GM13977 (cell line): ENCODE measurements at regions not wholly inside any gene's neighbourhood (a gene's known extent, or its start where the extent isn't known, plus 50 kb on each side); places are given as distances from the start of the nearest gene placed in this dataset.

Experiments used
- DNase-seq: peaks from one replicate; pipeline ENCODE4 v3.0.0; 2012; ENCODE audit warnings: low spot score
- in situ Hi-C: fragments of 300-500 bp; cut with MboI; formaldehyde crosslinking; loops from one replicate; pipeline ENCODE4 v1.12.0; 2022; ENCODE audit warnings: low sequenced_read_pairs, low pct_unique_long_range_greater_than_20kb, mixed read lengths, inconsistent platforms; ENCODE audit not compliant: unreplicated experiment
- TF ChIP-seq, protein P1 (sequence below): IDR thresholded peaks from 2 replicates; pipeline ENCODE4 v1.5.1; 2012; ENCODE audit warnings: mild to moderate bottlenecking, control low read depth; ENCODE audit not compliant: insufficient read depth; ENCODE audit errors: extremely low read depth, missing control alignments

DNA sequence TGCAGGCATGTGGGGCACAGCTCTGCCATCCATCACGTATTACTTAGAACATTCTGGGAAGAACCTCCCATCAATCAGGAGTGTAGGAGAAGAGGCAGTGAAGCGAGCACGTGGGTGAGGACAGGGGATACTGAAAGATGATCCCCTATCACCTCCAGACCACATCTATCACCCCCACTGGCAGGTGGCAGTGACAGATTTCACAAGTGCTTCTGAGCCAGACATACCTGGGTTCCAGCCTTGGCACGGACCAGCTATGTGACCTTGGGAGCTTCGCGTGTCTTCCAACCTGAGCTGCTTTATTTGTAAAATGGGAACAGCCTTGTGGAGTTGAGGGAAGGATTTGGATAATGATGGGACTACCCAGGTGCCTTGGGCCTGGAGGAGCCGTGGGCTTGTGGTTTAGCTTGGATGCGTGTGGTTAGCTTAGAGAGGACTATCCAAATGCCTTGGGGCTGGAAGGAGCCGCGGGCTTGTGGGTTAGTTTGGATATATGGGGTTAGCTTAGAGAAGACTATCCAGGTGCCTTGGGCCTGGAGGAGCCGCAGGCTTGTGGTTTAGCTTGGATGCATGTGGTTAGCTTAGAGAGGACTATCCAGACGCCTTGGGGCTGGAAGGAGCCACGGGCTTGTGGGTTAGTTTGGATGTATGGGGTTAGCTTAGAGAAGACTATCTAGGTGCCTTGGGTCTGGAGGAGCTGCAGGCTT is 206.4 kb downstream of the ENGASE start:
- TF ChIP-seq, protein P1, sequence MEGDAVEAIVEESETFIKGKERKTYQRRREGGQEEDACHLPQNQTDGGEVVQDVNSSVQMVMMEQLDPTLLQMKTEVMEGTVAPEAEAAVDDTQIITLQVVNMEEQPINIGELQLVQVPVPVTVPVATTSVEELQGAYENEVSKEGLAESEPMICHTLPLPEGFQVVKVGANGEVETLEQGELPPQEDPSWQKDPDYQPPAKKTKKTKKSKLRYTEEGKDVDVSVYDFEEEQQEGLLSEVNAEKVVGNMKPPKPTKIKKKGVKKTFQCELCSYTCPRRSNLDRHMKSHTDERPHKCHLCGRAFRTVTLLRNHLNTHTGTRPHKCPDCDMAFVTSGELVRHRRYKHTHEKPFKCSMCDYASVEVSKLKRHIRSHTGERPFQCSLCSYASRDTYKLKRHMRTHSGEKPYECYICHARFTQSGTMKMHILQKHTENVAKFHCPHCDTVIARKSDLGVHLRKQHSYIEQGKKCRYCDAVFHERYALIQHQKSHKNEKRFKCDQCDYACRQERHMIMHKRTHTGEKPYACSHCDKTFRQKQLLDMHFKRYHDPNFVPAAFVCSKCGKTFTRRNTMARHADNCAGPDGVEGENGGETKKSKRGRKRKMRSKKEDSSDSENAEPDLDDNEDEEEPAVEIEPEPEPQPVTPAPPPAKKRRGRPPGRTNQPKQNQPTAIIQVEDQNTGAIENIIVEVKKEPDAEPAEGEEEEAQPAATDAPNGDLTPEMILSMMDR, result no peak
- in situ Hi-C loops, result no loop called here
- no peak for DNase-seq

DNA sequence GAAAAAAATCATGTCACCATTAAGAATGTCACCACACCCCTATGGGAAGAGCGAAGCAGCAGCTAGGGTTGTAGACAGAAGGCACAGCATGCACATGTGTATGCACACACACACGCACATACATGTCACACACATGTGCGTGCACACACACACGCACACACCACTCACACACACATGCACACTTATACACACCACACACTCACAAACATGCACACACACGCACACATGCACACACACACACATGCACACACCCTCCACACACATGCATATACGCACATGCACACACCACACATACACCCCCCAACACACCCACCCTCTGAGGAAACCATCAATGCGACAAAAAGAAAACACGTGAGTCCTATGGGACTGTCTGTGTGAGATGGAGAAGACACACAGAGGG is 205.4 kb downstream of the ENGASE start:
- TF ChIP-seq, protein P1, result no peak
- in situ Hi-C loops, result no loop called here
- no peak for DNase-seq

DNA sequence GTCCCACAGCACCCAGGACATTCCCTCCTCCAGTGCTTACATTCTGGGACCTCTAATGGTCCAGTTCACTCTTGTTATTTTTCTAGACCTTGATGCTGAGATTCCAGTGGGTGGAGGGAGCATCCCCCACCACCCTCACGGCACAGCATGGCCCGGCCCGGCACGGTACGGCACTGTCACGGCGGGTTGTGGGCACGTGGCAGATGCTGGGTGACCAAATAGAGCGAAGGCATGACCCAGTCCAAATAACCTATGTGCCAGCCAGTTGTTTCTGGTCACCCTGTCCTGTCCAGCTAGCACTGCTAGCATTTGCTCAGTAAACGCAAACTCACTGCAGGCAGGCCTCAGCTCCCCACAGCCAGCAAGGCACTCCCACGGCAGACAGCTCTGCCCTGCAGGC is 204.7 kb downstream of the ENGASE start:
- no peak for DNase-seq
- TF ChIP-seq, protein P1, result no peak
- in situ Hi-C loops, result no loop called here

DNA sequence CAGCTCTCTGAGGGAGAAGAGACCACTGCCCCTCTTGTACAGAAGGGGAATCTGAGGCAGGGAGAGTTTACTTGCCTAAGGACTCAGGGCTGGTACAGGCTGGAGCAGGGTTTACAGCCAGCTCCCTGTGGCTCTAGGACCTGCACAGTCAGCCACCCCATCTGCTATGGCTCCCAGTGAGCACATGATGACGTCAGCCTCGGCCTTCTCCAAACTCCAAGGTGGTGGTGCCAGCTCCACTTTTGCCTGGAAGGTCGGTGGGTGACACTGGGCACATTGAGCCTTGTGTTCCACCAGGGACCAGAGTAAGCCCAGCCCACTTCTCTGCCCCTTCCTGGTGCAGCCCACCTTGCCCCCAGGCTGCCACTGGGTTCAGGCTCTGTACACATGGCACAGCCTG is 202.2 kb downstream of the ENGASE start:
- in situ Hi-C loops, result no loop called here
- no peak for DNase-seq
- TF ChIP-seq, protein P1, result no peak

DNA sequence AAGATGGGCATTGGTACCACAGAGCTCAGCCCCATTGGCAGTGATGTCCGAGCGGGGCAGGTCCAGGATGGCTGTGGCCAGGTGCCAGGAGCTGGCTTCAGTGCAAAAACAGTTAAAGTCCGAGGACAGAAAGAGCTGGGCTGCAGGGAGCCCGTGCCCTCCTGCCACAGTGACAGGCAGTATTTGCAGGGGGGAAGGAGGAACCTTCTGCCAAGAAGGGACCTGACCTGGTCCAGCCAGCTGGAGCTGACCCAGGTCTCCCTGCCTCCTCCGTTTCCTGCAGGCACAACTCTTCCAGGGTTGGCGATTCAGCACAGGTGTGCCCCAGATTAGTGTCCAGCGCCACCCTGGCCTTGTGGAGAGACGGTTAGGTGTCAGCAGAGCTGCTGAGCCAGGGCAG is 199.0 kb downstream of the ENGASE start:
- in situ Hi-C loops, result no loop called here
- TF ChIP-seq, protein P1, result no peak
- DNase-seq, result no peak

DNA sequence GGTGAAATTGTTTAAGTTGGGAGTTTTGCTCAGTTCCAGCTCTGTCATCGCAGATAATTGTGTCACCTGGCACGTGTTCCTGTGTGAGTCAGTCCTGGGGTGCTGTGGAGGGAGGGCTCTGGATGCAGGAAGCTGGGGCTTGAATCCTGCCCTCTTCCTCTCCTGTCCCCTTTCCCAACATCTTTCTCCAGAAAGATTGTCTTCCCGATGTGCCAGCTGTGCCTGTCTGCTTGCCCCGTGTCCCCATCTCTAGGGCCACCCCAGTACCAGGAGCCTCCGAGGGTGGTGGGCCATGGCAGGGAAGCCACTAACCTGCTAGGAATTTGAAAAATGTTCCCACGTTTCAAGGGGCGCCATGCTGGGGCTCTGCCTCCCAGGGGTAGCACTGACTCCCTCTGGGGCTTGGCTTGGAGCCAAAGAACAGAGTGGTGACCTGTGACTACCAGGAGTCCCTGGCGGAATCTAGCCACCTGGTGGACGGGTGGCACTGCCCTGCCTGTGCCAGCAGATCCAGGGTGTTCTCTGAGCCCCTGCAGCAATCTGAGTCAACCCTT is 198.1 kb downstream of the ENGASE start:
- DNase-seq, result no peak
- in situ Hi-C loops, result no loop called here

More for the DNA sequence above, 198.1 kb downstream of the ENGASE start:
- TF ChIP-seq, protein P1, result no peak
